HEK293T (cell line): ENCODE measurements at regions not wholly inside any gene's neighbourhood (a gene's known extent, or its start where the extent isn't known, plus 50 kb on each side); places are given as distances from the start of the nearest gene placed in this dataset.

Experiments
- ARNT ChIP-seq: fragments of 450-650 bp; IDR thresholded peaks from 2 replicates; pipeline ENCODE4 v1.6.1; 2017; ENCODE audit warnings: mild to moderate bottlenecking
- BHLHE40 ChIP-seq: fragments of 450-650 bp; IDR thresholded peaks from 2 replicates; pipeline ENCODE4 v1.6.1; 2016; ENCODE audit warnings: mild to moderate bottlenecking, moderate library complexity, borderline replicate concordance
- CTBP1 ChIP-seq: fragments of 450-650 bp; IDR thresholded peaks from 2 replicates; pipeline ENCODE4 v1.6.1; 2016; ENCODE audit warnings: borderline replicate concordance
- FOXA1 ChIP-seq: fragments of 450-650 bp; IDR thresholded peaks from 2 replicates; pipeline ENCODE4 v1.6.1; 2016; ENCODE audit warnings: mild to moderate bottlenecking
- FOXK2 ChIP-seq: fragments of 450-650 bp; IDR thresholded peaks from 2 replicates; pipeline ENCODE4 v1.6.1; 2016; ENCODE audit warnings: mild to moderate bottlenecking
- FOXM1 ChIP-seq: fragments of 450-650 bp; IDR thresholded peaks from 2 replicates; pipeline ENCODE4 v1.6.1; 2017; ENCODE audit warnings: mild to moderate bottlenecking, borderline replicate concordance
- HDGF ChIP-seq: fragments of 450-650 bp; IDR thresholded peaks from 2 replicates; pipeline ENCODE4 v1.6.1; 2017; ENCODE audit warnings: antibody characterized with exemption, borderline replicate concordance
- L3MBTL2 ChIP-seq: fragments of 450-650 bp; conservative IDR thresholded peaks from 2 replicates; pipeline ENCODE4 v1.6.1; 2016; ENCODE audit warnings: mild to moderate bottlenecking
- PKNOX1 ChIP-seq: fragments of 450-650 bp; IDR thresholded peaks from 2 replicates; pipeline ENCODE4 v1.6.1; 2016
- SP1 ChIP-seq: fragments of 450-650 bp; IDR thresholded peaks from 2 replicates; pipeline ENCODE4 v1.6.1; 2017
- TARDBP ChIP-seq: fragments of 450-650 bp; IDR thresholded peaks from 2 replicates; pipeline ENCODE4 v1.6.1; 2016
- ZNF384 ChIP-seq: fragments of 450-650 bp; IDR thresholded peaks from 2 replicates; pipeline ENCODE4 v1.6.1; 2016

GRCh38 chr7:67392596-67393438 is 396.2 kb downstream of the TYW1 start:
- no peak for TF ChIP-seq ZNF384
- TF ChIP-seq ARNT = no peak
- no peak for TF ChIP-seq FOXA1
- TF ChIP-seq HDGF = no peak
- no peak for TF ChIP-seq PKNOX1
- no peak for TF ChIP-seq TARDBP
- no peak for TF ChIP-seq SP1
- TF ChIP-seq BHLHE40 = no peak
- no peak for TF ChIP-seq FOXM1
- no peak for TF ChIP-seq L3MBTL2
- no peak for TF ChIP-seq FOXK2
- TF ChIP-seq CTBP1 = no peak
